ENCODE measurements at regions not wholly inside any gene's neighbourhood (a gene's known extent, or its start where the extent isn't known, plus 50 kb on each side); places are given as distances from the start of the nearest gene placed in this dataset.

GRCh38 chr1:68377098-68377497 lies 72.7 kb downstream of the RPE65 start:
- POLR2A ChIA-PET, result no interaction called here
- BruUV-seq (replicated peaks), result no TSS peak
- TF ChIP-seq MBD2 (IDR thresholded peaks at IDR 0.05; ENCODE audit: borderline replicate concordance, low read depth), result no peak
- no peak for TF ChIP-seq TAF7 (tag; IDR thresholded peaks at IDR 0.05)
- TF ChIP-seq RHOXF2B (CRISPR knock-in tag; conservative IDR thresholded peaks at IDR 0.05), result no peak

GRCh38 chr1:68376441-68376840 lies 73.3 kb downstream of the RPE65 start:
- H3K36me3 ChIP-seq (ENCODE audit: control insufficient read depth, insufficient read depth, low read length), result no peaks in the 10 kb centered on the region
- no peak overlapping the region for H3K27ac ChIP-seq (ENCODE audit: extremely low read depth, low read depth, low read length)
- H3K9ac ChIP-seq (ENCODE audit: insufficient read depth in 1 of 2, low read depth in 2 of 2, low read length in 2 of 2), result no peak overlapping the region
- H2AFZ ChIP-seq (ENCODE audit: low read depth, low read length), result no peak overlapping the region
- no peak for ATAC-seq
- no peak for TF ChIP-seq ZNF24 (IDR thresholded peaks at IDR 0.05)
- no peak for TF ChIP-seq ZNF77 (CRISPR knock-in tag; IDR thresholded peaks at IDR 0.05)
- no peak for TF ChIP-seq KLF1 (tag; IDR thresholded peaks at IDR 0.05)
- TF ChIP-seq ATF2 (CRISPR knock-in tag; IDR thresholded peaks at IDR 0.05), result no peak
- TF ChIP-seq CBX8 (IDR thresholded peaks at IDR 0.05; ENCODE audit: borderline replicate concordance, extremely low read depth, low read depth, low read length, poor library complexity, severe bottlenecking), result no peak
- TF ChIP-seq BACH1 (tag; IDR thresholded peaks at IDR 0.05), result no peak
- no peak for TF ChIP-seq HNRNPUL1 (IDR thresholded peaks at IDR 0.05; ENCODE audit: low read length)
- TF ChIP-seq ERF (CRISPR knock-in tag; IDR thresholded peaks at IDR 0.05), result no peak
- intact Hi-C loops (cut with micrococcal nuclease) (no loop called here), in situ Hi-C loops (cut with MboI) (no loop called here)
- no peak for FAIRE-seq
- peaks cover 0 to 4% of the 10 kb centered on the region in 2 experiments; a peak in 1 of 5 replicates for H3K27me3 ChIP-seq (ENCODE audit: control insufficient read depth in 2 of 2, insufficient read depth in 2 of 2, low read length in 2 of 2)
- no peak overlapping the region for H3K4me3 ChIP-seq
- H4K20me1 ChIP-seq (replicated peaks; ENCODE audit: control insufficient read depth, insufficient read depth, low read length), result no peaks in the 10 kb centered on the region
- no peaks in the 10 kb centered on the region for H3K79me2 ChIP-seq (ENCODE audit: control insufficient read depth, insufficient read depth, low read length)
- H3K4me2 ChIP-seq (ENCODE audit: insufficient read depth, low read length), result no peak overlapping the region
- CTCF ChIA-PET (ENCODE audit: low intra/inter-chr PET ratio), result no interaction called here
- H3K4me1 ChIP-seq (replicated peaks in 1 of 2; ENCODE audit: control insufficient read depth in 2 of 2, insufficient read depth in 2 of 2, low read length in 2 of 2), result no peaks in the 10 kb centered on the region; a peak in 1 of 5 replicates
- no peak for DNase-seq (ENCODE audit: extremely low read depth in 1 of 4, low spot score in 3 of 4)
- POLR2A ChIA-PET, result no interaction called here
- H3K9me1 ChIP-seq (ENCODE audit: control insufficient read depth, insufficient read depth, low read length), result no peaks in the 10 kb centered on the region
- H3K9me3 ChIP-seq (replicated peaks; ENCODE audit: control insufficient read depth, insufficient read depth, low read depth, low read length), result no peaks in the 10 kb centered on the region
- no TSS peak for BruUV-seq (replicated peaks)

More at GRCh38 chr1:68377098-68377497, 72.7 kb downstream of the RPE65 start:
- peaks cover 0 to 4% of the 10 kb centered on the region in 2 experiments; a peak in 1 of 5 replicates for H3K27me3 ChIP-seq (ENCODE audit: control insufficient read depth in 2 of 2, insufficient read depth in 2 of 2, low read length in 2 of 2)
- WGBS (ENCODE audit: insufficient coverage, low coverage, missing lambda C conversion rate), result 2% methylated on average over 3 of the region's 3 CpGs
- ATAC-seq (no peak), FAIRE-seq (no peak), DNase-seq (ENCODE audit: extremely low read depth in 1 of 4, low spot score in 3 of 4) (no peak)
- no peaks in the 10 kb centered on the region for H3K79me2 ChIP-seq (ENCODE audit: control insufficient read depth, insufficient read depth, low read length)
- intact Hi-C loops (cut with micrococcal nuclease) (no loop called here), in situ Hi-C loops (cut with MboI) (no loop called here)
- H4K20me1 ChIP-seq (replicated peaks; ENCODE audit: control insufficient read depth, insufficient read depth, low read length), result no peaks in the 10 kb centered on the region
- H2AFZ ChIP-seq (ENCODE audit: low read depth, low read length), result no peak overlapping the region
- H3K4me3 ChIP-seq, result no peak overlapping the region
- no peaks in the 10 kb centered on the region for H3K9me1 ChIP-seq (ENCODE audit: control insufficient read depth, insufficient read depth, low read length)
- H3K9me3 ChIP-seq (replicated peaks; ENCODE audit: control insufficient read depth, insufficient read depth, low read depth, low read length), result no peaks in the 10 kb centered on the region
- H3K9ac ChIP-seq (ENCODE audit: insufficient read depth in 1 of 2, low read depth in 2 of 2, low read length in 2 of 2), result no peak overlapping the region
- no peaks in the 10 kb centered on the region for H3K36me3 ChIP-seq (ENCODE audit: control insufficient read depth, insufficient read depth, low read length)
- CTCF ChIA-PET (ENCODE audit: low intra/inter-chr PET ratio), result no interaction called here
- H3K4me2 ChIP-seq (ENCODE audit: insufficient read depth, low read length), result no peak overlapping the region
- no peaks in the 10 kb centered on the region; a peak in 1 of 5 replicates for H3K4me1 ChIP-seq (replicated peaks in 1 of 2; ENCODE audit: control insufficient read depth in 2 of 2, insufficient read depth in 2 of 2, low read length in 2 of 2)
- H3K27ac ChIP-seq (ENCODE audit: extremely low read depth, low read depth, low read length), result no peak overlapping the region
